Ishikawa (cell line): ENCODE measurements at regions not wholly inside any gene's neighbourhood (a gene's known extent, or its start where the extent isn't known, plus 50 kb on each side); places are given as distances from the start of the nearest gene placed in this dataset.
A peak's percentile ranks its signal among the peaks of the same experiment; 100 is the strongest.

Experiments used
- CEBPB ChIP-seq: IDR thresholded peaks from 2 replicates; pipeline ENCODE4 v1.6.1; 2012
- CREB1 ChIP-seq: IDR thresholded peaks from 2 replicates; pipeline ENCODE4 v1.6.1; 2012; ENCODE audit warnings: low read depth
- EGR1 ChIP-seq: IDR thresholded peaks from 2 replicates; pipeline ENCODE4 v1.6.1; 2012
- EP300 ChIP-seq: IDR thresholded peaks from 2 replicates; pipeline ENCODE4 v1.6.1; 2012; ENCODE audit warnings: borderline replicate concordance
- FOXM1 ChIP-seq: IDR thresholded peaks from 2 replicates; pipeline ENCODE4 v1.6.1; 2012; ENCODE audit warnings: low read depth, borderline replicate concordance
- NFIC ChIP-seq: IDR thresholded peaks from 2 replicates; pipeline ENCODE4 v1.6.1; 2012
- RAD21 ChIP-seq: IDR thresholded peaks from 2 replicates; pipeline ENCODE4 v1.6.1; 2012; ENCODE audit warnings: low read depth
- TAF1 ChIP-seq: IDR thresholded peaks from 2 replicates; pipeline ENCODE4 v1.6.1; 2012; ENCODE audit warnings: low read depth, mild to moderate bottlenecking
- TCF12 ChIP-seq: IDR thresholded peaks from 2 replicates; pipeline ENCODE4 v1.6.1; 2012; ENCODE audit warnings: low read depth
- TEAD4 ChIP-seq: IDR thresholded peaks from 2 replicates; pipeline ENCODE4 v1.6.1; 2012
- USF1 ChIP-seq: IDR thresholded peaks from 2 replicates; pipeline ENCODE4 v1.6.1; 2012
- YY1 ChIP-seq: IDR thresholded peaks from 2 replicates; pipeline ENCODE4 v1.6.1; 2012; ENCODE audit warnings: low read depth
- ZBTB7A ChIP-seq: IDR thresholded peaks from 2 replicates; pipeline ENCODE4 v1.6.1; 2012; ENCODE audit warnings: low read depth
- TF ChIP-seq, protein P1 (sequence below): IDR thresholded peaks from 2 replicates; pipeline ENCODE4 v1.6.1; 2012; ENCODE audit warnings: low read depth, mild to moderate bottlenecking
- TF ChIP-seq, protein P2 (sequence below): IDR thresholded peaks from 2 replicates; pipeline ENCODE4 v1.6.1; 2012

DNA sequence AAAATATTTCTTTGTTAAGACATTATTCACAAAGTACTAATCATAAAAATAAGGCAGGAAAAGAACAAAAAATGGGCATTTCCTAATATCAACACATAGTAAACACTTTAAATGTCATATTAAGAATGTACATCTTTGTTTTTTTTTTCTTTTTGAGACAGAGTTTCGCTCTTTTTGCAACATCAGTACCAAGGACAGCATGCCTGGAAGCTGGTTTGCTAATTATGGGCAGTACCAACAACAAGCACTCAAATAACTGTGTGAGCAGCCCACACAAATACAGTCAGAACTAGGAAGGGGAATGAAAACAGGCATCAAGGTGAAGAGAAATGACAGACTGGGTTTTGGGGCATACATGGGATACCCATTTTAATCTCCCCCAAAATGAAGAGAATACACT, 788.0 kb upstream of the SLITRK1 start:
- no peak for TF ChIP-seq FOXM1
- TF ChIP-seq, protein P1, sequence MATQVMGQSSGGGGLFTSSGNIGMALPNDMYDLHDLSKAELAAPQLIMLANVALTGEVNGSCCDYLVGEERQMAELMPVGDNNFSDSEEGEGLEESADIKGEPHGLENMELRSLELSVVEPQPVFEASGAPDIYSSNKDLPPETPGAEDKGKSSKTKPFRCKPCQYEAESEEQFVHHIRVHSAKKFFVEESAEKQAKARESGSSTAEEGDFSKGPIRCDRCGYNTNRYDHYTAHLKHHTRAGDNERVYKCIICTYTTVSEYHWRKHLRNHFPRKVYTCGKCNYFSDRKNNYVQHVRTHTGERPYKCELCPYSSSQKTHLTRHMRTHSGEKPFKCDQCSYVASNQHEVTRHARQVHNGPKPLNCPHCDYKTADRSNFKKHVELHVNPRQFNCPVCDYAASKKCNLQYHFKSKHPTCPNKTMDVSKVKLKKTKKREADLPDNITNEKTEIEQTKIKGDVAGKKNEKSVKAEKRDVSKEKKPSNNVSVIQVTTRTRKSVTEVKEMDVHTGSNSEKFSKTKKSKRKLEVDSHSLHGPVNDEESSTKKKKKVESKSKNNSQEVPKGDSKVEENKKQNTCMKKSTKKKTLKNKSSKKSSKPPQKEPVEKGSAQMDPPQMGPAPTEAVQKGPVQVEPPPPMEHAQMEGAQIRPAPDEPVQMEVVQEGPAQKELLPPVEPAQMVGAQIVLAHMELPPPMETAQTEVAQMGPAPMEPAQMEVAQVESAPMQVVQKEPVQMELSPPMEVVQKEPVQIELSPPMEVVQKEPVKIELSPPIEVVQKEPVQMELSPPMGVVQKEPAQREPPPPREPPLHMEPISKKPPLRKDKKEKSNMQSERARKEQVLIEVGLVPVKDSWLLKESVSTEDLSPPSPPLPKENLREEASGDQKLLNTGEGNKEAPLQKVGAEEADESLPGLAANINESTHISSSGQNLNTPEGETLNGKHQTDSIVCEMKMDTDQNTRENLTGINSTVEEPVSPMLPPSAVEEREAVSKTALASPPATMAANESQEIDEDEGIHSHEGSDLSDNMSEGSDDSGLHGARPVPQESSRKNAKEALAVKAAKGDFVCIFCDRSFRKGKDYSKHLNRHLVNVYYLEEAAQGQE: peak; percentile 85

DNA sequence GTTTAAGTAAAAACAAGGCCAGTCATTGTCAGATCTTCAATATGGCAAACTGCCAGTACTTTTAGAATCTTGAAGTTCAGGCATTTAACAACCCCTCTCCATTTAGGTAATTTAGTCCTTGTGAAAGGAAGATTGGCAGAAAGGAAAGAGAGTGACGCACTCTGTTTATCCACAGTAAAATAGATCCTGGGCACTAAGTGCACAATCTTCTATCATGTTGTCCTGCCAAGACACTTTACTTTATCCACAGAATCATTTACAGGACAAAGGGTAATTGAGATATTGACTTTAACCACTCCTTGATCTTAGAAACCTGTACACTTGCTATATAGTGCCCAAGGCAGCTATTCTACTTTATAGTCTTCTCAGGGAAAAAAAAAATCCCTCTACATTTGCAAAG, 786.4 kb upstream of the SLITRK1 start:
- no peak for TF ChIP-seq EGR1

- TF ChIP-seq NFIC (no peak), TEAD4 (no peak), CREB1 (no peak), RAD21 (no peak), FOXM1 (no peak), TCF12 (no peak), YY1 (no peak), CEBPB (no peak)
- TF ChIP-seq, protein P2, sequence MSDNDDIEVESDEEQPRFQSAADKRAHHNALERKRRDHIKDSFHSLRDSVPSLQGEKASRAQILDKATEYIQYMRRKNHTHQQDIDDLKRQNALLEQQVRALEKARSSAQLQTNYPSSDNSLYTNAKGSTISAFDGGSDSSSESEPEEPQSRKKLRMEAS: no peak
Measured at GRCh38 chr13:84662491-84662890, 780.2 kb upstream of the SLITRK1 start.

- TF ChIP-seq TEAD4 (no peak), YY1 (no peak), USF1 (no peak)
Measured at GRCh38 chr13:84661718-84662117, 779.4 kb upstream of the SLITRK1 start.

DNA sequence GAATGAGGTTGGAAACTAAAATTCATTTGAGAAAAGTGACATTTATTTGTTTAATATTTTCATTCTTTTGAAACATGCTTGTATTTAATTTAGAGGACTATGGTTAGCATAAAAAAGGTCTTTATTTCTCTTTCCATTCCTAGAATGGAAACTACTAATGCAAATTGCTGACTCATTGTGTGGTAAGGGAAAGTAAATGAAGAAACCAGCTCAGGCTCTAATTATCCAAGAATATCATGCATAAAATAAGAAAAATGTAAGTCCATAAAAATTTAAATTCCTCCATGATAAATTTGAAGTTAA, 777.0 kb upstream of the SLITRK1 start:
- no peak for TF ChIP-seq CREB1
- no peak for TF ChIP-seq RAD21
- TF ChIP-seq EP300: no peak
- TF ChIP-seq USF1: no peak
- TF ChIP-seq CEBPB: no peak
- no peak for TF ChIP-seq ZBTB7A
- no peak for TF ChIP-seq TAF1
- TF ChIP-seq, protein P1: no peak
- no peak for TF ChIP-seq TEAD4

GRCh38 chr13:84658491-84659358, 776.5 kb upstream of the SLITRK1 start:
- TF ChIP-seq NFIC (no peak), TCF12 (no peak), RAD21 (no peak), CREB1 (no peak), USF1 (no peak), EP300 (no peak), FOXM1 (no peak), TAF1 (no peak), CEBPB (no peak), YY1 (no peak)
- TF ChIP-seq, protein P1: no peak
- TF ChIP-seq, protein P2: no peak
